PFSK-1 (cell line): ENCODE measurements at regions not wholly inside any gene's neighbourhood (a gene's known extent, or its start where the extent isn't known, plus 50 kb on each side); places are given as distances from the start of the nearest gene placed in this dataset.

Source experiments
- FOXP2 ChIP-seq: optimal IDR thresholded peaks from 2 replicates; pipeline ENCODE3; 2011; ENCODE audit warnings: borderline replicate concordance, control low read depth, inconsistent platforms; ENCODE audit not compliant: insufficient read depth; ENCODE audit errors: extremely low read length, extremely low read depth
- POLR2AphosphoS5 ChIP-seq: IDR thresholded peaks from 2 replicates; pipeline ENCODE4 v1.6.1; 2012; ENCODE audit warnings: low read depth, mild to moderate bottlenecking, control low read depth, low read length, moderate library complexity
- REST ChIP-seq, 2 experiments: IDR thresholded peaks; 2 replicates each; pipeline versions ENCODE4 v1.6.1 to v1.8.0; 2011 to 2012; ENCODE audit warnings: low read depth in 2 of 2, low read length in 2 of 2, control low read depth in 1 of 2, inconsistent platforms in 1 of 2, mild to moderate bottlenecking in 1 of 2, moderate library complexity in 1 of 2; ENCODE audit not compliant: insufficient read depth in 1 of 2
- SIN3A ChIP-seq: IDR thresholded peaks from 2 replicates; pipeline ENCODE4 v1.6.1; 2012; ENCODE audit warnings: mild to moderate bottlenecking, low read length, moderate library complexity, borderline replicate concordance; ENCODE audit not compliant: insufficient read depth
- TAF1 ChIP-seq: IDR thresholded peaks from 2 replicates; pipeline ENCODE4 v1.6.1; 2012; ENCODE audit warnings: low read length, control low read depth, borderline replicate concordance; ENCODE audit not compliant: insufficient read depth

- no peak for TF ChIP-seq REST (IDR thresholded peaks at IDR 0.05; ENCODE audit: insufficient read depth in 1 of 2, low read depth in 2 of 2, low read length in 2 of 2)
- TF ChIP-seq SIN3A: no peak
- TF ChIP-seq TAF1: no peak
- no peak for TF ChIP-seq POLR2AphosphoS5
- TF ChIP-seq FOXP2: no peak
Observed at GRCh38 chr6:115717472-115717871, 343.2 kb downstream of the FRK start.
